ENCODE measurements at regions not wholly inside any gene's neighbourhood (a gene's known extent, or its start where the extent isn't known, plus 50 kb on each side); places are given as distances from the start of the nearest gene placed in this dataset.

- H3K4me1 Mint-ChIP-seq (ENCODE audit: unreplicated experiment) = peaks cover 5% of the 10 kb centered on the region
- no peaks in the 10 kb centered on the region for H3K27me3 Mint-ChIP-seq (ENCODE audit: unreplicated experiment)
- H3K9me3 Mint-ChIP-seq (ENCODE audit: unreplicated experiment) = no peaks in the 10 kb centered on the region
- H3K27ac Mint-ChIP-seq (ENCODE audit: unreplicated experiment) = no peak overlapping the region
- DNase-seq (ENCODE audit: extremely low spot score, unreplicated experiment) = no peak
- TF ChIP-seq, protein P1, sequence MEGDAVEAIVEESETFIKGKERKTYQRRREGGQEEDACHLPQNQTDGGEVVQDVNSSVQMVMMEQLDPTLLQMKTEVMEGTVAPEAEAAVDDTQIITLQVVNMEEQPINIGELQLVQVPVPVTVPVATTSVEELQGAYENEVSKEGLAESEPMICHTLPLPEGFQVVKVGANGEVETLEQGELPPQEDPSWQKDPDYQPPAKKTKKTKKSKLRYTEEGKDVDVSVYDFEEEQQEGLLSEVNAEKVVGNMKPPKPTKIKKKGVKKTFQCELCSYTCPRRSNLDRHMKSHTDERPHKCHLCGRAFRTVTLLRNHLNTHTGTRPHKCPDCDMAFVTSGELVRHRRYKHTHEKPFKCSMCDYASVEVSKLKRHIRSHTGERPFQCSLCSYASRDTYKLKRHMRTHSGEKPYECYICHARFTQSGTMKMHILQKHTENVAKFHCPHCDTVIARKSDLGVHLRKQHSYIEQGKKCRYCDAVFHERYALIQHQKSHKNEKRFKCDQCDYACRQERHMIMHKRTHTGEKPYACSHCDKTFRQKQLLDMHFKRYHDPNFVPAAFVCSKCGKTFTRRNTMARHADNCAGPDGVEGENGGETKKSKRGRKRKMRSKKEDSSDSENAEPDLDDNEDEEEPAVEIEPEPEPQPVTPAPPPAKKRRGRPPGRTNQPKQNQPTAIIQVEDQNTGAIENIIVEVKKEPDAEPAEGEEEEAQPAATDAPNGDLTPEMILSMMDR (IDR thresholded peaks at IDR 0.05) = no peak
- H3K36me3 Mint-ChIP-seq (ENCODE audit: unreplicated experiment) = no peaks in the 10 kb centered on the region
- no peak overlapping the region for H3K4me3 Mint-ChIP-seq (ENCODE audit: unreplicated experiment)
Measured at GRCh38 chr3:187914231-187914630, 169.0 kb upstream of the BCL6 start.

DNA sequence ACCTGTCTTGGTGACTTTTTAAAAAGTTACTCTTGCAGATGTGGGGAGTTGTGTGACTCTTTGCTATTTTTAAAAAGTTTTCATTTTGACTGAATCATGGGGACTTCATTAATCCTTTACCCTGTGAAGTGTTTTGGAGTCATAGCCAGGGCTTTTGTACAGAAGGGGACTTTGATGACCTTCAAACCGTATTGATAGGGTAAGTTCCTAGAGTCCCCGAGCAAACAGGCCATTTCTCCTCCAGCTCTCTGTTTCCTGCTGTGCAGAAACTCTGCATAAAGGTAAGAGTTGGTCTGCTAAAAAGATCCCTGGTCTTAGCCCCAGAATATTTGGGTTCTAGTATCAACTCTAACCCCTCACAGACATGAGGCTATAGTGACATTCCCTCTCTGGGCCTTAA, 170.8 kb upstream of the BCL6 start:
- no peaks in the 10 kb centered on the region for H3K27me3 Mint-ChIP-seq (ENCODE audit: unreplicated experiment)
- no peak overlapping the region for H3K27ac Mint-ChIP-seq (ENCODE audit: unreplicated experiment)
- peaks cover 5% of the 10 kb centered on the region for H3K4me1 Mint-ChIP-seq (ENCODE audit: unreplicated experiment)
- H3K36me3 Mint-ChIP-seq (ENCODE audit: unreplicated experiment) = no peaks in the 10 kb centered on the region
- TF ChIP-seq, protein P1 (IDR thresholded peaks at IDR 0.05) = no peak
- no peak overlapping the region for H3K4me3 Mint-ChIP-seq (ENCODE audit: unreplicated experiment)
- no peak for DNase-seq (ENCODE audit: extremely low spot score, unreplicated experiment)
- no peaks in the 10 kb centered on the region for H3K9me3 Mint-ChIP-seq (ENCODE audit: unreplicated experiment)

- no peaks in the 10 kb centered on the region for H3K36me3 Mint-ChIP-seq (ENCODE audit: unreplicated experiment)
- no peak for DNase-seq (ENCODE audit: extremely low spot score, unreplicated experiment)
- TF ChIP-seq, protein P1 (IDR thresholded peaks at IDR 0.05) = no peak
- H3K9me3 Mint-ChIP-seq (ENCODE audit: unreplicated experiment) = no peaks in the 10 kb centered on the region
- H3K4me3 Mint-ChIP-seq (ENCODE audit: unreplicated experiment) = no peak overlapping the region
- no peaks in the 10 kb centered on the region for H3K27me3 Mint-ChIP-seq (ENCODE audit: unreplicated experiment)
- H3K27ac Mint-ChIP-seq (ENCODE audit: unreplicated experiment) = no peak overlapping the region
- H3K4me1 Mint-ChIP-seq (ENCODE audit: unreplicated experiment) = peaks cover 16% of the 10 kb centered on the region
Measured at GRCh38 chr3:187918081-187918644, 172.9 kb upstream of the BCL6 start.

DNA sequence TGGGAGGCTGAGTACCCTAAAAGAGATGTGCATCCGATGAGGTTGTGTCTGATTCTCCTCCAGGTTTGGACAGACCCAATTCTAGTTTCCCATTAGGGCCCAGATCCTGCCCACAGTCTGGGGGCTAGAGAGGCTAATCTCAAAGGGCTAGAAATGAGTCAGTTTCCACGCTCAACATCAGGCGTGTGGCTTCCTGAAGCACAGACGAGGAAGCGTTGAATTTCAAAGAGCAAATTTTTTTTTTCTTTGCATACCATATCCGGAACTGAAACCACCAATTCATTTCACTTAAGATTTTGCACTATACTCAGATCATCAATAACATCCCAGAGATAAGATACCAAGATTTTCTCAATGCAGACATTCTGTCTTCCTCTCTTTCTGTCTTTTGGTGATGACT, 173.8 kb upstream of the BCL6 start:
- Mint-ChIP-seq H3K36me3 (ENCODE audit: unreplicated experiment) (no peaks in the 10 kb centered on the region), H3K4me1 (ENCODE audit: unreplicated experiment) (peaks cover 10% of the 10 kb centered on the region), H3K27me3 (ENCODE audit: unreplicated experiment) (no peaks in the 10 kb centered on the region), H3K4me3 (ENCODE audit: unreplicated experiment) (no peak overlapping the region), H3K27ac (ENCODE audit: unreplicated experiment) (no peak overlapping the region), H3K9me3 (ENCODE audit: unreplicated experiment) (no peaks in the 10 kb centered on the region)
- no peak for DNase-seq (ENCODE audit: extremely low spot score, unreplicated experiment)
- TF ChIP-seq, protein P1 (IDR thresholded peaks at IDR 0.05) = no peak

- H3K27me3 Mint-ChIP-seq (ENCODE audit: unreplicated experiment) = no peaks in the 10 kb centered on the region
- no peaks in the 10 kb centered on the region for H3K36me3 Mint-ChIP-seq (ENCODE audit: unreplicated experiment)
Measured at GRCh38 chr3:187919544-187919943, 174.3 kb upstream of the BCL6 start.

More at GRCh38 chr3:187919544-187919943, 174.3 kb upstream of the BCL6 start:
- TF ChIP-seq, protein P1 (IDR thresholded peaks at IDR 0.05) = no peak
- DNase-seq (ENCODE audit: extremely low spot score, unreplicated experiment) = no peak
- Mint-ChIP-seq H3K27ac (ENCODE audit: unreplicated experiment) (no peak overlapping the region), H3K9me3 (ENCODE audit: unreplicated experiment) (peaks cover under 1% of the 10 kb centered on the region), H3K4me3 (ENCODE audit: unreplicated experiment) (no peak overlapping the region), H3K4me1 (ENCODE audit: unreplicated experiment) (peaks cover 10% of the 10 kb centered on the region)

Measured in osteocyte (in vitro differentiated cells).